Epithelial cell of proximal tubule (primary cell): ENCODE measurements at regions not wholly inside any gene's neighbourhood (a gene's known extent, or its start where the extent isn't known, plus 50 kb on each side); places are given as distances from the start of the nearest gene placed in this dataset.

ENCODE experiments used
- DNase-seq: peaks from one replicate; pipeline ENCODE4 v3.0.0-alpha.2; 2011; ENCODE audit warnings: low read depth
- H3K4me3 ChIP-seq: 2 replicates; pipeline ENCODE4 v1.5.1; 2011; ENCODE audit warnings: low read depth, mild to moderate bottlenecking, low read length
- TF ChIP-seq, protein P1 (sequence below): conservative IDR thresholded peaks from 2 replicates; pipeline ENCODE4 v1.5.1; 2012; ENCODE audit warnings: low read depth, mild to moderate bottlenecking, low read length

DNA sequence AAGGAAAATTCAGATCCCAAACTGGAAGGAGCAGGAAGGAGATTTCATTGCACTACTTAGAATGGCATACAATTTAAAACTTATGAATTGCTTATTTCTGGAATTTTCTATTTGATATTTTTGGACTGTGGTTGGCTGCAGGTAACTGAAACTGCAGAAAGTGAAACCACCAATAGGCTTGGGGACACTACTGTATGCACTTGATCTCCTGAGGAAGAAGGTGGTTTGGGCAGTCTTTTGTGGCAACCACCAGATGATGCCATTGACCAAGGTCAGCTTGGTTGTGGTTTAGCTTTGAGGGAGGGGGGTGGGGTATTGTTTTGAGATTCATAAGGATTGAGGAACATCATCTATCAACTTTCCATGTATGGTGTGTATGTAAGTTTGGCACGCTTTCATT, 209.5 kb upstream of the STXBP6 start:
- DNase-seq: no peak
- TF ChIP-seq, protein P1, sequence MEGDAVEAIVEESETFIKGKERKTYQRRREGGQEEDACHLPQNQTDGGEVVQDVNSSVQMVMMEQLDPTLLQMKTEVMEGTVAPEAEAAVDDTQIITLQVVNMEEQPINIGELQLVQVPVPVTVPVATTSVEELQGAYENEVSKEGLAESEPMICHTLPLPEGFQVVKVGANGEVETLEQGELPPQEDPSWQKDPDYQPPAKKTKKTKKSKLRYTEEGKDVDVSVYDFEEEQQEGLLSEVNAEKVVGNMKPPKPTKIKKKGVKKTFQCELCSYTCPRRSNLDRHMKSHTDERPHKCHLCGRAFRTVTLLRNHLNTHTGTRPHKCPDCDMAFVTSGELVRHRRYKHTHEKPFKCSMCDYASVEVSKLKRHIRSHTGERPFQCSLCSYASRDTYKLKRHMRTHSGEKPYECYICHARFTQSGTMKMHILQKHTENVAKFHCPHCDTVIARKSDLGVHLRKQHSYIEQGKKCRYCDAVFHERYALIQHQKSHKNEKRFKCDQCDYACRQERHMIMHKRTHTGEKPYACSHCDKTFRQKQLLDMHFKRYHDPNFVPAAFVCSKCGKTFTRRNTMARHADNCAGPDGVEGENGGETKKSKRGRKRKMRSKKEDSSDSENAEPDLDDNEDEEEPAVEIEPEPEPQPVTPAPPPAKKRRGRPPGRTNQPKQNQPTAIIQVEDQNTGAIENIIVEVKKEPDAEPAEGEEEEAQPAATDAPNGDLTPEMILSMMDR: no peak
- no peak overlapping the region for H3K4me3 ChIP-seq

DNA sequence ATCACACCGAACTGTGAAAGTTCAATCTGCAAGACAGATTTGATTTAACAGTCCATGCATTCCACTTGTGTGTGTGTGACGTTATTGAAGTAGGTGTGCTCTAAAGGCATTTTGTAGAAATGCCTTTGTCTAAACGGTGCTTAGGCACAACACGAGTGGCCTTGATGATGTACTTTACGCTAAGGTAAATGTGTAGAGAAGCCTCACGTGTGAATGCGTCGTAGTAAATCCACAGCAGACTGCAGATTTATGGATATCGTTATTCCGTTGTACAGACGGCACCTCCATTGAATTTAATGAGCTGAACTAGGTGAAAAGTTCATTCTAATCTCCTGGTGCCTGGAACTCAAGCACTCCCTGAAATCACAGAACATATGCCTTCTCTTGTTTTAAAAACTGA, 202.8 kb upstream of the STXBP6 start:
- DNase-seq: no peak
- TF ChIP-seq, protein P1: no peak

DNA sequence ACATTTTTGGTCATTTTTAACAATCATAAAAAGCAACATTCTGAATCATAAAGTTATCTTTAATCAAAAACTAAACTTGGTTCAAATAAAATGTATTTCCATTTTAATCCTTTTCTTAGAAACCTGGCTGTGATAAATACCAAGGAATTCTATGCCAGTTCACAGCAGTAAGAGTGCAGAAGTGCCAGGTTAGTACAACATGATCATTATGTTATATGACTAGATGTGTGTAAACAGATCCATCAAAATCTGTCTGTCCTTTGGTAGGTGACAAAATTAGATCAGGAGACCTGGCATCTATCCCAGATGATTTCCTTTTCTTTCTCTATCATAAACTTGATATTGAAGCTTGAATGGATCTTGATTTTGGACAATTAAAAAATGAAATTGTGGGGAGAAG, 200.6 kb upstream of the STXBP6 start:
- TF ChIP-seq, protein P1: no peak

More for the DNA sequence above, 202.8 kb upstream of the STXBP6 start:
- H3K4me3 ChIP-seq: no peak overlapping the region

DNA sequence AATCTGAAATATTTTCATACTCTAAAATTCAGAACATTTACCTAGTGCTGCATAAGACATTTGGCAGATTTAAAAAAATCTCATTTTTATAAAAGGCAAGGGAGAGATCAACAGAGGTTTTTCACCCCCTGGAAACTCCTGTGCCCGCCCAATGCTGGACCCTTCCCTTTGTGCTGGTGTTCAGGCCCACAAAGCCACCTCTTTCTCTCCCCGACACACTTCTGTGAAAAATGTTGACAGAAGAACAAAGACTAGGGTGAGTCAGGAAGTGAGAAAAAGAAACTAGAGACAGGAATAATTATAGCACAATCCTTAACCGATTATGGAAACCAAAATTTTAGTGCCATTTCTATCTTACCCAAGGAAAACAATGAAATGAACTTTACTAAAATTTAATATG, 197.7 kb upstream of the STXBP6 start:
- no peak overlapping the region for H3K4me3 ChIP-seq
- DNase-seq: no peak
- TF ChIP-seq, protein P1: no peak

More for the DNA sequence above, 200.6 kb upstream of the STXBP6 start:
- no peak overlapping the region for H3K4me3 ChIP-seq
- DNase-seq: no peak

DNA sequence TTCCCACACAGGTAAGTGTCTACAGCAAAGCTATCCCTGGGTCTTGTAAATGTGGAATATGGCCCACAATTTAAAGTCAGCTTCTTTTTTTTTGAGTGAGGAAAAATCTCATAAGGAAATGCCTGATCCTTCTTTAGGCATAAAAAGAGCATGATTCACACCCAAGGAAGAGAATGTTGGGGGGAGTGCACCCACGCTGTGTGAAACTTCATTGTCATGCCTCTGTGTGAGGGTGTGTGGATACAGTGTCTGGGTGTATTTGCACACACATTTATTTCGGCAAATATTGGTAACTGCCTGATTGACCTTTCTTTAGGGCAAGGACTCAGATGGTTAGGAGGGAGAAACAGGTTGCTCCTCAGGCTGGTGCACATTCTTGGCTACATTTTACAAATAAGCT, 196.8 kb upstream of the STXBP6 start:
- DNase-seq: no peak
- TF ChIP-seq, protein P1: no peak
- no peak overlapping the region for H3K4me3 ChIP-seq

DNA sequence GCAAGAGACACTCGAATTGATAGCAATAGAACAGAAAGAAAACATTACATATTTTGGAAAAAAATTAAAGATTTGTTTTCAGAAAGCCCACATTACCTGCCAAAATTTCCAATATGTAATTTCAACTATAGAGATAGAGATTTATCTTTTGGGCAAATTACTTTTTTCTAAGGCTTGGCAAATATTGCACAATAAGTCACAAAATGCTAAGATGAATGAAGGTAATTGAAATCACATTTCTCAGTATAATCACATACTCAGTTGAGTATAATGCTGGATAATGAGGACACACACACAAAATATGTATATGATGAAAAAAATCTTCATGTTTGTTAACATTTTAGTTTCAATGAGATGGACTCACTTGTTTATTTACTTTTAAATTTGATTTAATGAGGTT, 189.2 kb upstream of the STXBP6 start:
- TF ChIP-seq, protein P1: no peak
- H3K4me3 ChIP-seq: no peak overlapping the region
- no peak for DNase-seq

DNA sequence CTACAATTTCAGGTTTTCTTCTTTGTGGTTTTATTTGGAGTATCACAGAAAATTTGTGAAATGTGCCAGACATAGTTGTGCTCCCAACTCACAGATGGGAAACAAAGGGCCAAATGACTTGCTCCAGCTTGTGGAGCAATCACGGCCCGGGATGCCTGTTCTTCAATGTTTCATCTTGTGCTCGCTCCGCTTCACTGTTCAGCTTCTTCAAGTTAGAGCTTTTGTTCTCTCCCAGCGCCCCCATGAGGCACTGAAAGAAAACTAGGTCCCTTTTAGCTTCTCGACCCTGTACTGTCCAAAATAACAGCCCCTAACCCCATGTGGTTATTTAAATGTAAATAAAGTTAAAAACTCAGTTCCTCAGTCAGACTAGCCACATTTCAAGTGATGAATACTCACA, 187.9 kb upstream of the STXBP6 start:
- DNase-seq: no peak
- TF ChIP-seq, protein P1: no peak
- H3K4me3 ChIP-seq: no peak overlapping the region
